OCI-LY3 (cell line): ENCODE measurements at regions not wholly inside any gene's neighbourhood (a gene's known extent, or its start where the extent isn't known, plus 50 kb on each side); places are given as distances from the start of the nearest gene placed in this dataset.

ENCODE experiments used
- H2AFZ ChIP-seq: fragments of 200-600, 300-600 bp; shearing (Covaris generic); 2 replicates; pipeline ENCODE4 v1.6.0; 2014; ENCODE audit warnings: antibody characterized with exemption, low read depth, low read length
- H3K27ac ChIP-seq: fragments of 200-600, 300-600 bp; sonication (generic); 2 replicates; pipeline ENCODE4 v1.5.1; 2014; ENCODE audit warnings: mild to moderate bottlenecking, low read length, moderate library complexity, mixed read lengths
- H3K27me3 ChIP-seq: fragments of 200-600, 300-600 bp; sonication (generic); 2 replicates; pipeline ENCODE4 v1.6.1; 2014; ENCODE audit warnings: low read depth, low read length, mixed read lengths
- H3K36me3 ChIP-seq: fragments of 200-600, 300-600 bp; sonication (generic); replicated peaks from 2 replicates; pipeline ENCODE3; 2014; ENCODE audit warnings: low read depth, low read length, mixed read lengths
- H3K4me1 ChIP-seq: fragments of 300-600, 200-600 bp; sonication (generic); 2 replicates; pipeline ENCODE4 v1.6.1; 2014; ENCODE audit warnings: low read length, mixed read lengths
- H3K4me2 ChIP-seq: fragments of 200-600, 300-600 bp; sonication (generic); 2 replicates; pipeline ENCODE4 v1.6.1; 2014; ENCODE audit warnings: low read length, mixed read lengths
- H3K4me3 ChIP-seq: fragments of 300-600, 200-600 bp; sonication (generic); 2 replicates; pipeline ENCODE4 v1.5.1; 2014; ENCODE audit warnings: antibody characterized with exemption, mild to moderate bottlenecking, low read length, moderate library complexity
- H3K79me2 ChIP-seq: fragments of 300-600, 200-600 bp; shearing (Covaris generic); 2 replicates; pipeline ENCODE4 v1.6.1; 2014; ENCODE audit warnings: mild to moderate bottlenecking, low read length, mixed read lengths
- H3K9ac ChIP-seq: fragments of 300-600, 200-600 bp; shearing (Covaris generic); 2 replicates; pipeline ENCODE4 v1.6.0; 2014; ENCODE audit warnings: mild to moderate bottlenecking, low read length, moderate library complexity
- H3K9me3 ChIP-seq: fragments of 200-600, 300-600 bp; shearing (Covaris generic); 2 replicates; pipeline ENCODE4 v1.6.1; 2014; ENCODE audit warnings: low read length, mixed read lengths; ENCODE audit not compliant: insufficient read depth
- H4K20me1 ChIP-seq: fragments of 200-600, 300-600 bp; sonication (generic); 2 replicates; pipeline ENCODE4 v1.6.1; 2016; ENCODE audit warnings: low read length, mixed read lengths; ENCODE audit not compliant: insufficient read depth
- EZH2phosphoT487 ChIP-seq: fragments of 200-600 bp; shearing (Covaris generic); IDR thresholded peaks from 2 replicates; pipeline ENCODE4 v1.6.1; 2018; ENCODE audit warnings: antibody characterized with exemption, mixed run types, low read depth
- TF ChIP-seq, protein P1 (sequence below): fragments of 200-600, 300-600 bp; sonication (generic); IDR thresholded peaks from 2 replicates; pipeline ENCODE4 v1.5.1; 2014; ENCODE audit warnings: antibody characterized with exemption, low read length, low read depth

DNA sequence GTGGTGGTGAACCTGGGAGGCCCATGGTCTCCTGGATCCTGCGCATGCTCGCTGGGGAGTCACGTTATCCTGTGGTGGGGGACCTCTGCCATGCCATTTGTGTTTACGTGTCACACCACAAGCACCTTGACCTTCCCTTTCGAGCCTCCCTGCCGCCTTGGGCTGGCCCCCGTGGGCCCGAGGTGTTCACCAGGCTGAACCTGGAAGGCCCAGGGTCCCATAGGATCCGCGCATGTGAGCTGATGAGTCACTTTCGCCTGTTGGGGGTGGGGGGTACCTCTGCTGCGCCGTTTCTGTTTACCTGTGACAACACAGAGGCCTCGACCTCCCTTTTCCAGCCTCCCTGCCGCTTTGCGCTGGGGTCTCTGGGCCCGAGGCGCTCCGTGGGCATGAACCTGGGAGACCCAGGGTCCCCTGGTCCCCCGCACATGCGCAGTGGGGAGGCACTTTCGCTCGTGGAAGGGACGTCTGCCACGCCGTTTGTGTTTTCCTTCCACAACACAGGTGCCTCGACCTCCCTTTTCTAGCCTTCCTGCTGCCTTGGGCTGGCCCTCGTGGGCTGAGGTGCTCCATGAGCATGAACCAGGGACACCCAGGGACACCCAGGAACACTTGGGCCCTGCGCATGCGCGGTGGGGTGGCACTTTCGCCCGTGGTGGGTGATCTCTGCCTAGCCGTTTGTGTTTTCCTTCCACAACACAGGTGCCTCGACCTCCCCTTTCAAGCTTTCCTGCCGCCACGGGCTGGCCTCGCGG is 334.1 kb downstream of the ALG10 start:
- no peaks in the 10 kb centered on the region for H3K79me2 ChIP-seq
- H2AFZ ChIP-seq: no peak overlapping the region
- H3K27me3 ChIP-seq: no peaks in the 10 kb centered on the region
- H3K4me3 ChIP-seq: no peak overlapping the region
- no peaks in the 10 kb centered on the region for H4K20me1 ChIP-seq
- no peak overlapping the region for H3K4me2 ChIP-seq
- H3K36me3 ChIP-seq: no peaks in the 10 kb centered on the region
- no peak overlapping the region for H3K9ac ChIP-seq
- no peak overlapping the region for H3K27ac ChIP-seq
- H3K4me1 ChIP-seq: no peaks in the 10 kb centered on the region
- TF ChIP-seq EZH2phosphoT487: no peak
- TF ChIP-seq, protein P1, sequence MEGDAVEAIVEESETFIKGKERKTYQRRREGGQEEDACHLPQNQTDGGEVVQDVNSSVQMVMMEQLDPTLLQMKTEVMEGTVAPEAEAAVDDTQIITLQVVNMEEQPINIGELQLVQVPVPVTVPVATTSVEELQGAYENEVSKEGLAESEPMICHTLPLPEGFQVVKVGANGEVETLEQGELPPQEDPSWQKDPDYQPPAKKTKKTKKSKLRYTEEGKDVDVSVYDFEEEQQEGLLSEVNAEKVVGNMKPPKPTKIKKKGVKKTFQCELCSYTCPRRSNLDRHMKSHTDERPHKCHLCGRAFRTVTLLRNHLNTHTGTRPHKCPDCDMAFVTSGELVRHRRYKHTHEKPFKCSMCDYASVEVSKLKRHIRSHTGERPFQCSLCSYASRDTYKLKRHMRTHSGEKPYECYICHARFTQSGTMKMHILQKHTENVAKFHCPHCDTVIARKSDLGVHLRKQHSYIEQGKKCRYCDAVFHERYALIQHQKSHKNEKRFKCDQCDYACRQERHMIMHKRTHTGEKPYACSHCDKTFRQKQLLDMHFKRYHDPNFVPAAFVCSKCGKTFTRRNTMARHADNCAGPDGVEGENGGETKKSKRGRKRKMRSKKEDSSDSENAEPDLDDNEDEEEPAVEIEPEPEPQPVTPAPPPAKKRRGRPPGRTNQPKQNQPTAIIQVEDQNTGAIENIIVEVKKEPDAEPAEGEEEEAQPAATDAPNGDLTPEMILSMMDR: no peak
- H3K9me3 ChIP-seq: no peaks in the 10 kb centered on the region

DNA sequence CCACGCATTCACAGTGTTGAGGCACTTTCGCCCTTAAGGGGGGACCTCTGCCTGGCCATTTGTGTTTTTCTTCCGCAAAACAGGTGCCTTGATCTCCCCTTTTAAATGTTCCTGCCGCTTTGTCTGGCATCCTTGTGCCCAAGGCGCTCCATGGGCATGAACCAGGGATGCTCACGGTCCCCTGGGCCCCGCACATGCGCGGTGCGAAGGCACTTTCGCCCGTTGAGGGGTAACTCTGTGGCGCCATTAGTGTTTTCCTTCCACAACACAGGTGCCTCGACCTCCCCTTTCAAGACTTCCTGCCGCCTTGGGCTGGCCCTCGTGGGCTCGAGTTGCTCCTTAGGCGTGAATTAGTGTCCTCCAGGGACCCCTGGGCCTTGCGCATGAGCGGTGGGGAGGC is 335.5 kb downstream of the ALG10 start:
- no peak for TF ChIP-seq EZH2phosphoT487
- TF ChIP-seq, protein P1: no peak
- H3K27me3 ChIP-seq: no peaks in the 10 kb centered on the region

DNA sequence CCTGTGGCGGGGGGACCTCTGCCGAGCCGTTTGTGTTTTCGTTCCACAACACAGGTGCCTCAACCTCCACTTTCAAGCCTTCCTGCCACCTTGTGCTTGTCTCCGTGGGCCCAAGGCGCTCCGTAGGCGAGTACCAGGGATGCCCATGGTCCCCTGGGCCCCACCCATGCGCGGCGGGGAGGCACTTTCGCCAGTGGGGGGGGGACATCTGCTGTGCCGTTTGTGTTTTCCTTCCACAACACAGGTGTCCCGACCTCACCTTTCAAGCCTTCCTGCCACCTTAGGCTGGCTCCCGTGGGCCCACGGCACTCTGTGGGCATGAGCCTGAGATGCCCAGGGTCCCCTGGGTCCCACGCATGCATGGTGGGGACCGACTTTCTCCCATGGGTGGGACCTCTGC is 335.9 kb downstream of the ALG10 start:
- H3K9ac ChIP-seq: no peak overlapping the region
- TF ChIP-seq, protein P1: no peak
- no peak for TF ChIP-seq EZH2phosphoT487
- H2AFZ ChIP-seq: no peak overlapping the region
- H3K27ac ChIP-seq: no peak overlapping the region
- no peaks in the 10 kb centered on the region for H3K79me2 ChIP-seq
- H3K27me3 ChIP-seq: no peaks in the 10 kb centered on the region
- no peaks in the 10 kb centered on the region for H3K4me1 ChIP-seq
- no peak overlapping the region for H3K4me2 ChIP-seq
- no peak overlapping the region for H3K4me3 ChIP-seq
- no peaks in the 10 kb centered on the region for H4K20me1 ChIP-seq
- H3K9me3 ChIP-seq: no peaks in the 10 kb centered on the region
- no peaks in the 10 kb centered on the region for H3K36me3 ChIP-seq

More for the DNA sequence above, 335.5 kb downstream of the ALG10 start:
- H3K4me3 ChIP-seq: no peak overlapping the region
- no peaks in the 10 kb centered on the region for H4K20me1 ChIP-seq
- H3K4me1 ChIP-seq: no peaks in the 10 kb centered on the region
- H3K36me3 ChIP-seq: no peaks in the 10 kb centered on the region
- H3K27ac ChIP-seq: no peak overlapping the region
- no peak overlapping the region for H3K4me2 ChIP-seq
- no peak overlapping the region for H2AFZ ChIP-seq
- no peaks in the 10 kb centered on the region for H3K9me3 ChIP-seq
- no peak overlapping the region for H3K9ac ChIP-seq
- H3K79me2 ChIP-seq: no peaks in the 10 kb centered on the region

DNA sequence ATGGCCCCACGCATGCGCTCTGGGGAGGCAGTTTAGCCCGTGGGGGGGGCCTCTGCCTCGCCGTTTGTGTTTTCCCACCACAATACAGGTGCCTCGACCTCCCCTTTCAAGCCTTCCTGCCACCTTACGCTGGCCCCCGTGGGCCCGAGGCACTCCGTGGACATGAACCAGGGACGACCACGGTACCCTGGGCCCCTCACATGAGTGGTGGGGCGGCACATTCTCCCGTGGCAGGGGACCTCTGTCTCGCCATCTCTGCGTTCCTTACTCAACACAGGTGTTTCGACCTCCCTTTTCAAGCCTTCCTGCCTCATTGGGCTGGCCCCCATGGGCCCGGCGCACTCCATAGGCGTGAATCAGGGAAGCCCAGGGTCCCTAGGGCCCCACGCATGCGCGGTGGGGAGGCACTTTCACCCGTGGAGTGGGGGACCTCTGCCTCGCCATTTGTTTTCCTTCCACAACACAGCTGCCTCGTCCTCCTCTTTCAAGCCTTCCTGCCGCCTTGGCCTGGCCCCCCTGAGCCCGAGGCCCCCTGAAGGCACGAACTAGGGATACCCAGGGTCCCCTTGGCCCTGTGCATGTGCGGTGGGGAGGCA is 339.5 kb downstream of the ALG10 start:
- Histone ChIP-seq H3K79me2 (no peaks in the 10 kb centered on the region), H2AFZ (no peak overlapping the region), H3K36me3 (no peaks in the 10 kb centered on the region), H3K4me2 (no peak overlapping the region), H3K9ac (no peak overlapping the region), H3K27me3 (no peaks in the 10 kb centered on the region), H3K27ac (no peak overlapping the region), H4K20me1 (no peaks in the 10 kb centered on the region), H3K9me3 (no peaks in the 10 kb centered on the region), H3K4me1 (no peaks in the 10 kb centered on the region), H3K4me3 (no peak overlapping the region)
- TF ChIP-seq, protein P1: no peak
- TF ChIP-seq EZH2phosphoT487: no peak
